ENCODE measurements at regions not wholly inside any gene's neighbourhood (a gene's known extent, or its start where the extent isn't known, plus 50 kb on each side); places are given as distances from the start of the nearest gene placed in this dataset.

DNA sequence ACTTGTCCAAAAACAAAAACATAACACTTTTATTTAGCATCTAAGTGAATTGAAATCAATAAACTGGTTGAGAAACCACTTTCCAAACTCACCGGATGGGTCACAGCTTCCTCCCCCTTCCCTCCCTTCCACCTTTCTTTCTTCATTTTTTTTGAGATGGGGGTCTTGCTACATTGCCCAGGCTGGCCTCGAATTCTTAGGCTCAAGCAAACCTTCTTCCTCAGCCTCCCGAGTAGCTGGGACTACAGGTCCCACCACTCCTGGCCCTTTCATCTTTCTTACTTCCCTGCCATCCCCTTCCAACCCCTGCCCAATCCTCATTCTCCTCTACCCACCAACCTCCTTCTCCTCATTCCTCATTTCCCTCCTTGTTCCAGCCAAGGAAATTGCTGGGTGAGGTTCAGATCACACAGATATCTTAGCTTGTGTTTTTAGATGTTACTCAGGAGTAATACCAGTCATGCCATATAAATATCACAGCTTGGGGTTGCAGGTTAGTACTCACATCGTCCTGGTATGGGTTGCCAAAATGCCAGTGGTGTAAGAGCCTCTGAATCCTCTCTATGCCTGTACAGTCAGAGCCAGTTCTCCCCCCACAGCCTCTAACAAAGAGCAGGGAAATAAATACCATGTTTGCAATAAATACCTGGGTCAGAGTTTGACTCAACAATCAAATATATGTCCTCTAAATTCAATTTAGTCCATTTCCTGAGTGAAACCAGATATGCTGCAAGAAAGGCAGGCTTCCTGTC is 132.7 kb upstream of the NDUFV2 start:
- DNase-seq (ENCODE audit: low spot score): no peak

DNA sequence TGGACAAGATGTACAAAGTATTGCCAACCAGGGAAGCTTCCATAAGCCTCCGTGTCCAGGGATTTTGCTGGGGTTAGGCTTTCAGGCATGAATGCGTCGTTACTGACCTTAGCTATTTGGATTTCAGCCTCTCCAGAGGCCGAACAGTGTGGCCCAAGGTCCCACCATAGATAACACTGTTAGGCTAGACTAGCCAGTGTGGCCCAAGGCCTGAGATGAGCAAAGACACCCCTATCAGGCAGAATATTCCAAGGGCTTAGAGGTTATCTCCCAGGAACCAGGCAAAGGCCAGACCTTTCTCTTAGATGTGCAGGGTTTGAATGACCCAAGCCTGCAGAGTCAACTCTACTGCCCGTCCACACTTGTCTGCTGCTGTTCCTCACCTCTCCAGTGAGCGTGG is 131.7 kb upstream of the NDUFV2 start:
- DNase-seq (ENCODE audit: low spot score): no peak

DNA sequence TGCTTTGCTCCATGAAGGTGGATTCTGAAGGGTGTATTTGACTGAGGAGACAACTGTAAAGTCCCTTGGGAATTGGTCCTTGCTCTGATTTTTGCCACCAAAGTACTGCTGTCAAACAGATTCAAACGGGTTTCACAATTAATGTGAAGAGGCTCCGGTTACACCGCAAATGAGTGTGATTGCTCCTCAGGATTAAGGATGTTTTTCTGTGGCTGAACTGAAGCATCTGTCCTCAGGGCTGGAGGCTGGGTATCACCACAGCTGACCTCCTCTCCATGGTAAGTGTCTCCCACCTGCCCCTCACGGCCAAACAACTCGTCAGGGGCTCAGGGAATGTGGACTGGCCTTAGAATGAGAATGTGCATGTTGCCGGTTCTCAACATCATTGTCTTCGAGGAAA is 130.4 kb upstream of the NDUFV2 start:
- DNase-seq (ENCODE audit: low spot score): no peak

DNA sequence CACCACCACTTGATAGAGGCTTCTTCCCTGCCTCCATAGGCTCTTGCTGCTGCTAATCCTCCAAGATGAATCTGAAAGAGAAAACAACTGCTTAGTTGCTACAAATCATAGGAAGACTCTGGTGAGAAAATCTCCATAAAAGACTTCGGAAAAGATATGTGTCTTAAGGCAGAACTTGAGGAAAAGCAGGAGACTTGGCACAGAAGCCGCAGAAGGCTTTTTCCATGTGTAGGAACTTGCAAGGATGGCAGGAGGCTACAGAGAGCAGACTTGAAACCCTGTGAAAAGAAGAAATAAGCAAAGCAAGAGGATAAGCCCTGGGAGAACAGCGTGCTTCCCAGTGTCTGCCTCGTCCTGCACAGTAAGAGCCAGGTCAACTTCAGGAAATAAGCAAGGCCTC is 128.2 kb upstream of the NDUFV2 start:
- no peak for DNase-seq (ENCODE audit: low spot score)

DNA sequence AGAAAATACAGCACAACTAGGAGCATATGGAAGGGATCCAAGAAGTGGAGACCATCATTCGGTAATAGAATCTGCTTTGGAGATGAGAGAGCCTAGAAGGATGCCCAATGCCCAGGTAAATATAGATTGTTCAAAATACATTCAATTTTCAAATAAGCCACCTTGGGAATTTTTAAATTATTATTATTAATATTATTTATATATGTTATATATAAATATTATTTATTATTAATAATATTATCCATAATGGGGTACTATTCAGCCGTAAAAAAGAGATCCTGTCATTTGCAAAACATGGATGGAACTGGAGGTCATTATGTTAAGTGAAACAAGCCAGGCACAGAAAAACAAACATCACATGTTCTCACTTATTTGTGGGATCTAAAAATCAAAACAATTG is 127.8 kb upstream of the NDUFV2 start:
- DNase-seq (ENCODE audit: low spot score): no peak

DNA sequence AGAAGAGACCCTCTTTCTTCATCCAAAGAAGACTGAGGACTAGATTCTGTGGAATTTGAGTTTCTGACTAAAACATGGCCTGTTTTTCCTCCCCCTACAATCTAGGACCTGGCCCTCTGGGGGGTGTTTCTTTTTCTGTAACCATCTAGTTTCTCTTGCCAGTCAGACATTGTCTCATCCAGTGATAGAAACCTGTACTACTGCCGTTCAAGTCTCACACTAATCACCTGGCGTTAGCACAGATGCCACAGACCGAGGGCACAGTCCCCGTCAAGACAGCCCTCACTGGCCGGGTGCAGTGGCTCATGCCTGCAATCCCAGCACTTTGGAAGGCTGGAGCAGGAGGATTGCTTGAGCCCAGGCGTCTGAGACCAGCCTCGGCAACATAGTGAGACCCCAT is 126.9 kb upstream of the NDUFV2 start:
- no peak for DNase-seq (ENCODE audit: low spot score)

DNA sequence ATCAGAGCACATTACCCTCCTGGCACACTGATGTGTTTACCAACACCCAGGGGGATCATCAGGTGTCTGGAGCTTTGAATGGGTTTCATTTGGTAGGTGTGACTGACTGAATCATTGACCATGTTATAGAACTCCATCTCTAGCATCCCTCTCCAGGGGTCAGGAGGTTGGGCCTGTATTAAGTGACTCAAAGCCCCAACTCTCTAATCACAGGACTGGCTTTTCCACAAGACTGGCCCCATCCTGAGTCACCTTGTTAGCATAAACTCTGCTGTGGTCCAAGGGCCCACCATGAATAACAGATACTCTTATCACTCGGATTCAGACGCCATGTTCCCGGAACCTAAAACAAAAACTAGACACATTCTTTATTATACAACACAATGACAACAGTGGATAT is 125.9 kb upstream of the NDUFV2 start:
- no peak for DNase-seq (ENCODE audit: low spot score)

DNA sequence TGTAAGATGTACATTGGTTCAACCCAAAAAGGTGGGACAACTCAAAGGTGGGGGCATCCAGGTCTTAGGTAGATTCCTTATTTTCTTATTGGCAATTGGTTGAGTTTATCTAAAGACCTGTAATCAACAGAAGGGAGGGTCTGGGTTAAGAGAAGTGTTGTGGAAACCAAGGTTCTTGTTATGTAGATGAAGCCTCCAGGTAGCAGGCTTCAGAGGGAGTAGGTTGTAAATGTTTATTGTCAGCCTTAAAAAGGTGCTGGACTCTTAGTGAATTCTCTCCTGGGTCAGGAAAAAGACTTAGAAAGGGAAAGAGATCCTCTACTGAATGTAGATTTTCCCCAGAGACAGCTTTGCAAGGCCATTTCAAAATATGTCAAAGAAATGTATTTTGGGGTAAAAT is 125.3 kb upstream of the NDUFV2 start:
- DNase-seq (ENCODE audit: low spot score): no peak

DNA sequence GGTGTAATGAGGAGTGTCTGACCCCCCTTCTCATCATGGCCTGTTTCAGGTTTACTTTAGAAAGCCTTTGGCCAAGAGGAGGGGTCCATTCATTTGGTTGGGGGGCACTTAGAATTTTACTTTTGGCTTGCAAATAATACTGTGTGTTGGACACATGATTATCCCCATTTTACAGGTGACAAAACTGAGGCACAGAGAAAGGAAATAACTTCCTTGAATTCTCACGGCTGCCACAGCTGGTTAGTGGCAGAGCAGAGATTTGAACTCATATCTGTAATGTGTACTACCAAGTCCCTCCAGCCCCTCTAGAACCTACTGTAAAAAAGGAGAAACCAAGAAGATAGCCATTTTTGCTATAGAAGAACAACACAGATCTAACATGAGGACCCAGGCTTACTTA is 124.8 kb upstream of the NDUFV2 start:
- no peak for DNase-seq (ENCODE audit: low spot score)

DNA sequence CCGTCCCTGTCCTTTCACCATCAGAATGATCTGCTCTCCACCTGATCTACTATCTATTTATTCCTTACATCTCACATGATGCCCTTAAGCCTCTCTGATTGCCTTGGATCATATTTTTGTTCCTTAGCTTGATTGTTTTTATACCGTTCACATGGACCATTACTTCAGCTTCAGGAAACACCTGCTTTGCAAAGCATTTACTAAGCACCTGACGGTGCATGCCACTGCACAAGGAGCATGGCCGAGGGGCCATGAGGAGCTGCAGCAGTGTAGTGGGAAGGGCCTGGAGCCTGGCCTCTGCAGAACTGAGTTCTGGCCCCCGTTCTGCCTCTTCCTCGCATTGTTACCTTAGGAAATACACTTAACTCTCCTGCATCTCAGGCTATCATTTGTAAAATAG is 124.1 kb upstream of the NDUFV2 start:
- DNase-seq (ENCODE audit: low spot score): no peak

DNA sequence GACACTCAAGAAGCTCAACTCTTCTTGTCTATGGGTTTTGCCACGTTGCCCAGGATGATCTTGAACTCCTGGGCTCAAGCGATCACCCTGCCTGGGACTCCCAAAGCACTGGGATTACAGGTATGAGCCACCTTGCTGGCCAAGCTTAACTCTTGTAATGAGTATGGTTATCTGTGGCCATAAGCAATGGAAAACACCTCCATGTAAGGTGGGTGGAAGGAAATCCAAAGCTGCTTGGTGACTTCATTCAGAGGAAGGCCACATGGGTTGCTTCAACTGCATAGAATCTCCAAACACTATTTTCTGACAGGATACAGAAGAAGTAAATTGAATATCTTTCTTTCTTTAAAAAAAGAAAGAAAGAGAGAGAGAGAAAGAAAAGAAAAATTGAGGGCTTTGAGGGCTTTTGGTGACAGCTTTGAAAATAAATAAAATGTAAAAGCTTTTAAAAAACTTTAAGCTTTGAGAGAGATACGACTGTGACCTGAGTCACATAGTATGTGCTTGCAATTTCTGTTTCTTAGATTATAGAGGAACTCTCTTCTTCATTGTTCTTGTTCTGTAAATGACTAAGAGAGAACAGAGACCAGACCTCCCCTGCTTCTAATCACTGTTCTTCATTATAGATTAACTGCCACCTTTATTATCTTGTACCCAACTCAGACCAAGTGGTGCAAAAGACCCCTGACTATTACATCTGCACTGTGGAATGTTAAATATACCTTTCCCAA is 123.1 kb upstream of the NDUFV2 start:
- DNase-seq (ENCODE audit: low spot score): no peak

DNA sequence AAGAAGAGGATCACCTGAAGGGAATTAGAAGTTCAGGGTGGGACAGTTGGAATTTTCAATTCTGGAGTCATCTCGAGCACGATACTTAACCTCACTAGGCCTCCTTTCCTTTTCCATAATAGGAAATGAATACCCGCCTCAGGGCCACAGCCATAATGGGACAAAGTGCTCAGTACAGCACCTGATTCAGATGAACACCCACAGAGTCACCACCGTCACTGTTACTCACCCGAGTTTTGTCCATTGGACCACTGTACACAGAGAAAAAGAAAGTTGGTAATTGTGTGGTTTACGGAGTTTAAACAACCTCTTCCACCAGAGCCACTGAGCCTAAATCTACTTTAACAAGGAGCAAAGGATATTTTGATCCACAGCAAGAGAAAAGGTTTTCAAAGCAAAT is 122.0 kb upstream of the NDUFV2 start:
- DNase-seq (ENCODE audit: low spot score): no peak

DNA sequence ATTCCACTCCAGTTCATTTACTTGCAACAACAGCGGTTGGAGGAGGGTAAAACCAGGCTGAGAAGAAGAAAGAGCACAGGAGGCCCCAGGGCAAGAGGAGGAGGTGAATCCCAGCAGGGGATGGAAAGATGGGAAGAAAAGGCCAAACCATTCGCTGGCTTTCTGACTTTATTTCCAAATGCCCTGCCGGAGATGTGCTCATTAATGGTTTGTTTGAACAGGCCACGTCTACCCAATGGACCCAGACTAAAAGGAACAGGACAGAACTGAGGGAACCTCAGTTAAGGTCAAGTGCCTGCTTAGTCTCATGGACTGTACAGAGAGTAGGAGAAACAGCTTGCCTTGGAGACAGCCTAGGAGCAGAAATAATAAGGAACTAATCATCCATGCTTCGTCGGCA is 121.6 kb upstream of the NDUFV2 start:
- DNase-seq (ENCODE audit: low spot score): no peak

DNA sequence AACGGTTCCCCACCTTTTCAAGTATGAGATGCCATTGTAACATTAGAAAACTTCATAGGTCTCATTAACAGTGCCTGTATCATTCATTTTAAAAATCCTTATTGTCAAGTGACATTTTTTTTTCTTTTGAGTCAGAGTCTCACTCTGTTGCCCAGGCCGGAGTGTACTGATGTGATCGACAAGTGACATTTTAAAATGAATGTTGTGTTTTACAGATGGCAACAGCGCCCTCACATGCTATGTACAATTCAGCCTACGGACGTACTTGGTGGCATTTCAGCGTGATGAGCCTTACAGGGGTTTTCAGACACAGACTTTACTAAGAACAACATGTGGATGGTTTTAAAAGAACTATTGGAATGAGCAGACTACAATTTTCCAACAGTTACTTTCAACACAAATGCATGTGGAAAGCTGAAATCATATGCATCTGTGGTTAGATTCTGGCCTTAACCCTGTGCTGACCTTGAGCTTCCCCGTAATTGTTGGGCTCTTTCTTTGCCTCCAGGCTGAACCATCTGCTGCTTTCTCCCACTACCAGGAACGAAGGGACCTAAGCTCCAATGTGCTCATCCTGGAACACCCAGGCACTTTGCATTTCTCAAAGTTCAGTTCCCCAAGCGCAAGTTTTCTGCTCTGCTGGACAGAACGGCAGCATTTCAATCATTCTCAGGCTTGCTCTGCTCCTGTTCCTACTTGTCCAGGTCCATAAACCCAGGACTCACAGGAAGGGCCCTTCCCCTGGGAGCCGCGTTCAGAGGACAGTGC is 119.9 kb upstream of the NDUFV2 start:
- DNase-seq (ENCODE audit: low spot score): peak; percentile 46

DNA sequence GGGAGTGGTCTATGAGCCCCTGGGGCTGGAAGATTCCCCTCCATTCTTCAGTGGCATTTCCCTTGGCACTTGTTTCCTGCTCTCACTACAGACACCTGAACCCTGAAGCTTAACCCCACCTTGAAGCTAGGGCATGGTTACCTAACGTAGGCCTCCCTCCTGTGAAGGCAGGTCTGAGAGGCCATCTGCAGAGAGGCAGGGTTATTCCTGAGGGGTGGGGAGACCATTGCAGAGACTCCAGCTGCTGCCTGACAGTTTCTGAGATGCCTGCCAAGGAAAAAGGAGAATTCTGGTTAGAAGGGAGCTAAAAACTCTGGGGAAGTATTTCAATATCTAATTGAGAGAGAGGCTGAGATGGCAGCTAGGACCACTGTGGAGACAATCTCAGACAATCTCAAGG is 119.3 kb upstream of the NDUFV2 start:
- DNase-seq (ENCODE audit: low spot score): no peak

DNA sequence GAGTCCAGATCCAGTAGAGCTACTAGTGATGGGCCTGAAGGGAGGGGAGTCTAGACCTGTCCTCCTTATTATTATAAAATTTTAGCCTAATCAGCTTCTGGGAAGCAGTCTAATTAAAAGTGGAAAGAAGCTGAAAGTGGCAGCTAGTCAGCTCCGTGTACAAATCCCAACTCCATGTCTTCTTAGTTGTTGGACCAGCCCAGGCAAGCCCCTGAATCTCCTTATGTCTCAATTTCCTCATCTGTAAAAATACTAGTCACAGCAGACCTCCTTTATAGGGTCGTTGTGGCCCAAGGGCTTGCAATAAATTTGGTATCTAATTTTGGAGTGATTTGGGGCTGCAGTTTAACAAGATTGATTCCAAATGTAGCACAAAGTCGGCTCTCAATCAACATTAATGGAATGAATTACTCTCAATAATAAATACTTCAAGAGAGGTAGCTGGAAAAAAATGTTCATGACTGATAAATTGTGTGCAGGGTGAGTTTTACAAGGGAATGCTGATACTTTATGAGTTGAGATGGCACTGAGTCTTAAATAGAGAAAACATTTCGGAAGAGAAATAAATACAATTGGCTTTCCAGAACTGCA is 118.3 kb upstream of the NDUFV2 start:
- no peak for DNase-seq (ENCODE audit: low spot score)

DNA sequence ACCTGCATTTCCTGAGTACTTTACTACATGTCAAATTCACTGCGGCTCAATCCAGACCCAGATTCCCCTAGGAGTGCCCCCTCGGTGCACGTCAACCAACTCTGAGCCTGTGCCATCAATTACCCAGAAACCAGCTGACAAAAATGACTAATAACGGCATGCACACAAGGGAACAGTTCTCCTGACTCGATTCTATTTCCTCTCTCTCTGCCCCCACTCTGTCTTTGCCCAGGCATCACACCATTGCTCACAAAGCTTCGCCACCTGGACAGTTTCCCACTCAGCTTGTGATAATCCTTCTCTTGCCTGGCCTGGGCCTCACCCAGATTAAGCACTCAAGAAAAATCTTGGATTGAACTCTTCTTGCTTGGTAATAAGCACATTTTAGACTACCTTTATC is 115.3 kb upstream of the NDUFV2 start:
- no peak for DNase-seq (ENCODE audit: low spot score)

DNA sequence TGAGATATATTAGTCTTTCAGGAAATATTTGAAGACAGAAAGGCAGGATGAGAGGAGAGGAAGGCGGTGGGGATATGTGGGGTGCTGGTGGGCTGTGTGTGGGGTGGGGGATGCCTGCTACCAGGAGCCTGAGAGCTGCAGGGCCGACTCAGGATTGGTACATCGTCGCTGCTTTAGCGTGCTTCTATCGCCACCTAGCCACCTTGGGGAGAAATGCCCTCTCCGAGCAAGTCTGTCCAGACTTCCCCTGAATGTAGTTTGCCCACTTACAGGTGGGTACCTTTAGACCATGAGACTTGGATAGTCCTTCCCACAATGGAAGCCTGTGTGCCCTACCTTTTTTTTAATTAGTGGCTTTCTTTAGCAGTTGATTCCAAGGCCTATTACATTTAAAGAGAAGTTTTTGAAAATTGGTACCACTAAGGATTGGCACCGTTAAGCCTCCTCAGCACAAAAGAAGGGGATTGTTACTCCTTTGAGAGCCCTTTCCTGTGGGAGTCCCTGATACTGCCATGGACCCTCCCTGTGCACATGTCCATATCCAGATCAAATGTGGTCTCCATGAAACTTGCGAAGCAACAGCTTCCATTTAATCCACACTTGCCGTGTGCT is 114.1 kb upstream of the NDUFV2 start:
- DNase-seq (ENCODE audit: low spot score): peak; percentile 78

DNA sequence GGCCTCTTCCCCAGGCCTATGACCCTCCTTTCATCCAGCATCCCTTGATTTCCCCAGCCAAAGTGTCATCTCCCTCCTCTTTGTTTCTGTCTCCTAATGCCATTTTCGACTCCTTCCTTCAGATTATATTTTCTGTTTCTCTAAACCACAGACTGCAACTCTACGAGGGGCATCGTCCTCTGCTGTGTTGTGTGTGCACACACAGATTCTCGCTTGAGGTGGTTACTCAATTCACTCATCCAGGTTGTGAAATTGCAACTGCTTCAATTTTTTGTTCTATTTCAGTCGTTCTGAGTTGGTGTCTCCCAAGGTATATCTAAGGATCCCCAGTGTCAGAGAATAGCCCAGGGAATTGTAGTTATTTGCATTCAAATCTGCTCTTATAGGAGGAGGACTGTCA is 113.5 kb upstream of the NDUFV2 start:
- DNase-seq (ENCODE audit: low spot score): no peak

DNA sequence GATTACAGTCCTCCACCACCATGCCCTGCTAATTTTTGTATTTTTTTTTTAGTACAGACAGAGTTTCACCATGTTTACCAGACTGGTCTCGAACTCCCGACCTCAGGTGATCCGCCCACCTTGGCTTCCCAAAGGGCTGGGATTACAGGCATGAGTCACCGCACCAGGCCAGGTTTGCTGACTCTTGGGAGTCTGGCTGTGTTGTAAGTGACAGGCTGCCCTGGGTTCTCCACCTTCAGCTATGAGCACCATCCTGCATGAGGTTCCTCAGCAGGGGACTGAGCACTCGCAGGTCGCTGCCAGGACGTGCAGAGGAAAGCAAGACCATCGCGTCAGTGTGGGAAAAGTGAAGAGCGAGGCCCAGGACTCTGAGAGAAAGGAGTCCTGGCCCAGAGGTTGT is 112.6 kb upstream of the NDUFV2 start:
- no peak for DNase-seq (ENCODE audit: low spot score)

DNA sequence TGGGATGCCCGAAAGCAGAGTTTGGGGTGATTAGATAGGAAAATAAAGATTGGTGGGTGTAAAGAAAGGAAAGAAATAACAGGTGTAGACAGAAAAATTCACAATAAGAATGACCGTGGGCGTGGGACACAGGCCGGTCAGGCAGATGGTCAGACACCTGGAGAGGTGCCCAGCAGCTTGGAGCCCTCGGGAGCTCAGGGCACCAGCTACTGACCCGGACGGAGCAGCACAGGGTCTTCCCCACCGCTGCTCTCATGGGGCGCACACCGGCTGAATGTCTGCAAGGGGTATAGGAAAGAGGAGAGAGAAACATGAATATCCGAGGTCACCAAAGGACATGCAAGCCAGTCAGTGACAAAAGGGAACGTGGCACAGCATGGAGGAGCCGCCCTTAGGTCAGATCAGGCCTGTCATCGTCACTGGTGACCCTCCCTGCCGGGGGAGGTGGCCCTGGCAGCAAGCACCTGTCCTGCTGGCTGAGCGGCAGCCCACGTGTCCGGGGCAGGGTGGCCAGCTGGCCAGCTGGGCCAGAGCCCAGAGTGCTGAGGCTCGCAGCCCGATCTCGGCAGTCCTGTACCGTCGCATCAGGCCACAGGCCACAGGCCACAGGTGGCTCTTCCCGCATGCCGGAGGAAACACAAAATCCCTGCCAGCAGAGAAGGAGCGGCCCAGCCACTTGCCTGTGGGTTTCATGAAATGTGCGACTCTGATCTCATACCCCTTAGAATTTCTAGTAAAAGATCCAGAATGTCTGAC is 112.0 kb upstream of the NDUFV2 start:
- peak; percentile 22 for DNase-seq (ENCODE audit: low spot score)

DNA sequence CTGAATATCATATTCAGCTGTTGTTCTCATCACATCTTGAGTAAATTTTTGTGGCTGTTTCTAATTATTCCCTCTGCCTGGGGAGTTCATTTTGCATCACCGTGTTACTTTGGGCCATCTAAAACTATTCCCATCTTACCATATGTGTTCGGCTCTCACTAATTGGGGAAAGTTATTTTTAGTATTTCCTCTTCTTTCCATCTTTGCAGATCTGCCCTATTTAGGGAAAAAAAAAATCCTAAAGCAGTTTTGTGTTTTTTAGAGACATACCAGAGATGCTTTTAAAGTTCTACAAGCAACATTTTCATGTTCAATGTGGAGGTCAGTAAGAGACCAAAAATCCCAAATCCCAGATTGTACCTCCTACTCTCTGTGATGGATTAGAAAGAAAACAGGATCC is 111.3 kb upstream of the NDUFV2 start:
- DNase-seq (ENCODE audit: low spot score): no peak
